Mammary epithelial cell (primary cell): ENCODE measurements at regions not wholly inside any gene's neighbourhood (a gene's known extent, or its start where the extent isn't known, plus 50 kb on each side); places are given as distances from the start of the nearest gene placed in this dataset.

Experiments used
- CTCF ChIP-seq, 2 donors: IDR thresholded peaks in 1 of 2; conservative IDR thresholded peaks in 1 of 2; 2 replicates each; pipeline ENCODE4 v1.5.1; 2011 to 2012; ENCODE audit warnings: inconsistent platforms in 2 of 2, low read length in 2 of 2, mild to moderate bottlenecking in 2 of 2, control low read depth in 1 of 2, low read depth in 1 of 2; ENCODE audit not compliant: insufficient read depth in 1 of 2; ENCODE audit errors: extremely low read depth in 1 of 2
- EZH2 ChIP-seq: IDR thresholded peaks from 2 replicates; pipeline ENCODE4 v1.6.1; 2012; ENCODE audit warnings: low read length, inconsistent platforms, borderline replicate concordance

DNA sequence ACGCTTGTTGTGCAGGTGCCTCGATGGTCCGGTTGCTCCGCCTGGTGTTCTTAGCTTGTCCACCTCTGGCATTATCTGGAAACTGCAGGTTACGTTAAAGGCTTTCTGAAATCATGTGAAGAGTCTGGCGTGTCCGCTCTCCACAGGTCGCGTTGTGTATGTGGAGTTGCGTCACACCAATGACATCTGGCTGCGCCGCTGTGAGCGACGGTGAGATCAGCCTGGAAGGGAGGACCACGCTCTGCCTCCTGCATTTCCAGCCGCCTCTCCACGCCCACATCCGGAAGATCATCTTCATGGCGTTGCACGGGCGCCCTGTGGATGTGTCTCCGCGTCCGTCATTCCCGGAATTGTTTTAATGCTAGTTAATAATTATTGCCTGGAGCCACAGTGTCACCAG is 50.6 kb upstream of the GALNT9 start:
- no peak for TF ChIP-seq CTCF (conservative IDR thresholded peaks at IDR 0.05 in 1 of 2, IDR thresholded peaks at IDR 0.05 in 1 of 2; ENCODE audit: extremely low read depth in 1 of 2, insufficient read depth in 1 of 2, low read depth in 1 of 2, low read length in 2 of 2)
- TF ChIP-seq EZH2: no peak
